ENCODE measurements at regions not wholly inside any gene's neighbourhood (a gene's known extent, or its start where the extent isn't known, plus 50 kb on each side); places are given as distances from the start of the nearest gene placed in this dataset.

GRCh38 chr22:25359601-25360261 lies 140.3 kb downstream of the CRYBB2 start:
- TF ChIP-seq CTCF (IDR thresholded peaks at IDR 0.05; ENCODE audit: extremely low read depth in 1 of 2, insufficient read depth in 1 of 2, low read depth in 1 of 2, low read length in 2 of 2), result no peak
- TF ChIP-seq EZH2 (IDR thresholded peaks at IDR 0.05; ENCODE audit: borderline replicate concordance, low read depth, low read length, severe bottlenecking), result no peak
